ENCODE measurements at regions not wholly inside any gene's neighbourhood (a gene's known extent, or its start where the extent isn't known, plus 50 kb on each side); places are given as distances from the start of the nearest gene placed in this dataset.

GRCh38 chr9:115730845-115731244, 422.7 kb upstream of the PAPPA start:
- TF ChIP-seq POLR2A (IDR thresholded peaks at IDR 0.05) (no peak), CTCF (IDR thresholded peaks at IDR 0.05) (no peak), EP300 (IDR thresholded peaks at IDR 0.05) (no peak)

Data from tibial nerve (tissue), 4 donors.